HL-60 (cell line): ENCODE measurements at regions not wholly inside any gene's neighbourhood (a gene's known extent, or its start where the extent isn't known, plus 50 kb on each side); places are given as distances from the start of the nearest gene placed in this dataset.
"Not testable (repeated sequence)": the region's sequence is repeated elsewhere in the genome, so short reads cannot be mapped to it uniquely, and the experiment has no call there.

Experiments used
- DNase-seq, 2 experiments: peaks; one replicate each; pipeline ENCODE4 v3.0.0-alpha.2; 2010 to 2020; ENCODE audit warnings: low read depth in 1 of 2, low spot score in 1 of 2
- H3K27ac ChIP-seq: fragments of 250-450 bp; sonication (Bioruptor Pico); replicated peaks from 2 replicates; pipeline ENCODE4 v1.5.1; 2020; ENCODE audit warnings: mild to moderate bottlenecking, moderate library complexity
- H3K27me3 ChIP-seq: fragments of 250-450 bp; sonication (Bioruptor Pico); 2 replicates; pipeline ENCODE4 v1.5.1; 2021; ENCODE audit warnings: mild to moderate bottlenecking, moderate library complexity; ENCODE audit not compliant: insufficient read depth, poor library complexity, severe bottlenecking
- H3K4me3 ChIP-seq: replicated peaks from 2 replicates; pipeline ENCODE4 v1.5.1; 2011; ENCODE audit warnings: mild to moderate bottlenecking, control low read depth, low read length; ENCODE audit not compliant: insufficient read depth
- GABPA ChIP-seq: IDR thresholded peaks from 2 replicates; pipeline ENCODE4 v1.6.1; 2012; ENCODE audit warnings: low read depth
- POLR2AphosphoS5 ChIP-seq: IDR thresholded peaks from 2 replicates; pipeline ENCODE4 v1.6.1; 2012; ENCODE audit warnings: low read depth
- SPI1 ChIP-seq: IDR thresholded peaks from 2 replicates; pipeline ENCODE4 v1.6.1; 2012; ENCODE audit warnings: low read depth, mild to moderate bottlenecking, borderline replicate concordance
- TF ChIP-seq, protein P1 (sequence below): IDR thresholded peaks from 2 replicates; pipeline ENCODE4 v1.6.1; 2012; ENCODE audit warnings: low read depth; ENCODE audit not compliant: insufficient replicate concordance
- TF ChIP-seq, protein P2 (sequence below): IDR thresholded peaks from one replicate; pipeline ENCODE4 v1.5.1; 2011; ENCODE audit warnings: low read length, control low read depth, inconsistent platforms; ENCODE audit not compliant: insufficient read depth

DNA sequence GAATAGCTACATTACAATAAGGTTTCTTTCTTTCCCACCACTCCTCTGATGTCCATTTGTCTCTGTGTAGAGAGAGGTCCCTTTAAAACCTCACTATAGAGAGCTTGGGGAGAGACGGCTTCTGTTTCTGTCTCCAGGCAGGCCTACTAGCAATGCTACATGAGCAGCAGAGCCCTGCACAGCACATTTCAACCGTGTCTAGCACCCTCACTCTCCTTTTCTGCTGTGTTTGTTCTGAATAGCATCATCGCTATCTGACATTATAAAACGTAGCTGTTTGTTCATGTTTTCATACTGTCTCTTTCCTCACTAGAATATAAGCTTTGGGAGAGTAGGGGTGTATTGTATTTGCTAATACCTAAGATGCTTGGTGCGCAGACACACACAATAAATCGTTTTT is 487.8 kb upstream of the DPP6 start:
- DNase-seq, result no peak
- H3K27ac ChIP-seq, result no peak overlapping the region
- TF ChIP-seq SPI1 (no peak), POLR2AphosphoS5 (no peak)
- TF ChIP-seq, protein P1, sequence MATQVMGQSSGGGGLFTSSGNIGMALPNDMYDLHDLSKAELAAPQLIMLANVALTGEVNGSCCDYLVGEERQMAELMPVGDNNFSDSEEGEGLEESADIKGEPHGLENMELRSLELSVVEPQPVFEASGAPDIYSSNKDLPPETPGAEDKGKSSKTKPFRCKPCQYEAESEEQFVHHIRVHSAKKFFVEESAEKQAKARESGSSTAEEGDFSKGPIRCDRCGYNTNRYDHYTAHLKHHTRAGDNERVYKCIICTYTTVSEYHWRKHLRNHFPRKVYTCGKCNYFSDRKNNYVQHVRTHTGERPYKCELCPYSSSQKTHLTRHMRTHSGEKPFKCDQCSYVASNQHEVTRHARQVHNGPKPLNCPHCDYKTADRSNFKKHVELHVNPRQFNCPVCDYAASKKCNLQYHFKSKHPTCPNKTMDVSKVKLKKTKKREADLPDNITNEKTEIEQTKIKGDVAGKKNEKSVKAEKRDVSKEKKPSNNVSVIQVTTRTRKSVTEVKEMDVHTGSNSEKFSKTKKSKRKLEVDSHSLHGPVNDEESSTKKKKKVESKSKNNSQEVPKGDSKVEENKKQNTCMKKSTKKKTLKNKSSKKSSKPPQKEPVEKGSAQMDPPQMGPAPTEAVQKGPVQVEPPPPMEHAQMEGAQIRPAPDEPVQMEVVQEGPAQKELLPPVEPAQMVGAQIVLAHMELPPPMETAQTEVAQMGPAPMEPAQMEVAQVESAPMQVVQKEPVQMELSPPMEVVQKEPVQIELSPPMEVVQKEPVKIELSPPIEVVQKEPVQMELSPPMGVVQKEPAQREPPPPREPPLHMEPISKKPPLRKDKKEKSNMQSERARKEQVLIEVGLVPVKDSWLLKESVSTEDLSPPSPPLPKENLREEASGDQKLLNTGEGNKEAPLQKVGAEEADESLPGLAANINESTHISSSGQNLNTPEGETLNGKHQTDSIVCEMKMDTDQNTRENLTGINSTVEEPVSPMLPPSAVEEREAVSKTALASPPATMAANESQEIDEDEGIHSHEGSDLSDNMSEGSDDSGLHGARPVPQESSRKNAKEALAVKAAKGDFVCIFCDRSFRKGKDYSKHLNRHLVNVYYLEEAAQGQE, result no peak
- TF ChIP-seq, protein P2, sequence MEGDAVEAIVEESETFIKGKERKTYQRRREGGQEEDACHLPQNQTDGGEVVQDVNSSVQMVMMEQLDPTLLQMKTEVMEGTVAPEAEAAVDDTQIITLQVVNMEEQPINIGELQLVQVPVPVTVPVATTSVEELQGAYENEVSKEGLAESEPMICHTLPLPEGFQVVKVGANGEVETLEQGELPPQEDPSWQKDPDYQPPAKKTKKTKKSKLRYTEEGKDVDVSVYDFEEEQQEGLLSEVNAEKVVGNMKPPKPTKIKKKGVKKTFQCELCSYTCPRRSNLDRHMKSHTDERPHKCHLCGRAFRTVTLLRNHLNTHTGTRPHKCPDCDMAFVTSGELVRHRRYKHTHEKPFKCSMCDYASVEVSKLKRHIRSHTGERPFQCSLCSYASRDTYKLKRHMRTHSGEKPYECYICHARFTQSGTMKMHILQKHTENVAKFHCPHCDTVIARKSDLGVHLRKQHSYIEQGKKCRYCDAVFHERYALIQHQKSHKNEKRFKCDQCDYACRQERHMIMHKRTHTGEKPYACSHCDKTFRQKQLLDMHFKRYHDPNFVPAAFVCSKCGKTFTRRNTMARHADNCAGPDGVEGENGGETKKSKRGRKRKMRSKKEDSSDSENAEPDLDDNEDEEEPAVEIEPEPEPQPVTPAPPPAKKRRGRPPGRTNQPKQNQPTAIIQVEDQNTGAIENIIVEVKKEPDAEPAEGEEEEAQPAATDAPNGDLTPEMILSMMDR, result no peak
- no peaks in the 10 kb centered on the region for H3K27me3 ChIP-seq
- H3K4me3 ChIP-seq, result no peak overlapping the region

DNA sequence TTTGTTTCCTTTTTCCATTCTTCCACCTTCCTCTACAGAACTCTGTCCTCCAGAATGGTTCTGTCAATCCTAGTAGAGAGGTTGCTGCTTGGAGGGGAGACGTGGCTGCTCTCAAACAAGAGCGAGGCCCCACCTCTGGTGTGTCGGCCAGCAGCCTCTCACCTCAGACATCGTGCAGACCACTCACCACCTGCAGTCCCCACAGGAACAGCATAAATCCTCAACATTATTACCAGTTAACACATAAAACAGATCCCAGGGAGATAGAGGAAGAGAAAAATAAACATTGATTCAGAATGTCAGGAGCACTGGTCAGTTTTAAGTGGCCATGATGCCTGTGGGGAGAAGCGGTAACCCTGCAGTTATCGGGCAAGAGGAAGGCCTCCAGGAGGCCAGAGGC is 485.9 kb upstream of the DPP6 start:
- Histone ChIP-seq H3K4me3 (no peak overlapping the region), H3K27me3 (no peaks in the 10 kb centered on the region), H3K27ac (no peak overlapping the region)
- no peak for DNase-seq
- TF ChIP-seq, protein P2, result no peak
- TF ChIP-seq SPI1, result no peak
- no peak for TF ChIP-seq POLR2AphosphoS5
- TF ChIP-seq, protein P1, result no peak
- TF ChIP-seq GABPA, result no peak

DNA sequence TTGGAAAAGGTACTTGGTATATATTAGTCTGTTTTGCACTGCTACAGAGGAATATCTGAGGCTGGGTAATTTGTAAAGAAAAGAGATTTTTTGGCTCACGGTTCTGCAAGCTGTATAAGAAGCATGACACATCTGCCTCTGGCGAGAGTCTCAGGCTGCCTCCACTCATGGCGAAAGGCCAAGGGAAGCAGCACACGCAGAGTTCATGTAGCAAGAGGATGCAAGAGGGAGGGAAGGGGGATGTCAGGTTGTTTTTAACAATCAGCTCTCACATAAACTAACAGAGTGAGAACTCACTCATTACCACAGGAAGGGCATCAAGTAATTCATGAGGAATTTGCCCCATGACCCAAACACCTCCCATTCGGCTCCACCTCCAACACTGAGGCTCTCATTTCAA is 484.8 kb upstream of the DPP6 start:
- Histone ChIP-seq H3K27ac (no peak overlapping the region), H3K27me3 (no peaks in the 10 kb centered on the region), H3K4me3 (no peak overlapping the region)
- TF ChIP-seq, protein P1, result no peak
- TF ChIP-seq SPI1 (no peak), GABPA (no peak), POLR2AphosphoS5 (no peak)
- TF ChIP-seq, protein P2, result no peak
- DNase-seq, result no peak

DNA sequence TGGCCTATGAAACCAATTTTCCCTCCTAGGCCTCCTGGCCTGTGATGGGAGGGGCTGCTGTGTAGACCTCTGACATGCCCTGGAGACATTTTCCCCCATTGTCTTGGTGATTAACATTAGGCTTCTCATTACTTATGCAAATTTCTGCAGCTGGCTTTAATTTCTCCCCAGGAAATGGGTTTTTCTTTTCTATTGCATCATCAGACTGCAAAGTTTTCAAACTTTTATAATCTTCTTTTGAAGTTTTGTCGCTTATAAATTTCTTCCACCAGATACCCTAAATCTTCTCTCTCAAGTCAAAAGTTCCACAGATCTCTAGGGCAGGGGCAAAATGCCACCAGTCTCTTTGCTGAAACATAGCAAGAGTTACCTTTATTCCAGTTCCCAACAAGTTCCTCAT is 482.7 kb upstream of the DPP6 start:
- not testable (repeated sequence) for DNase-seq, H3K4me3 ChIP-seq, H3K27ac ChIP-seq, H3K27me3 ChIP-seq
